OCI-LY3 (cell line): ENCODE measurements at regions not wholly inside any gene's neighbourhood (a gene's known extent, or its start where the extent isn't known, plus 50 kb on each side); places are given as distances from the start of the nearest gene placed in this dataset.

ENCODE experiments used
- CTCF ChIP-seq: fragments of 200-600, 300-600 bp; sonication (generic); IDR thresholded peaks from 2 replicates; pipeline ENCODE4 v1.5.1; 2014; ENCODE audit warnings: antibody characterized with exemption, low read length, low read depth
- EZH2phosphoT487 ChIP-seq: fragments of 200-600 bp; shearing (Covaris generic); IDR thresholded peaks from 2 replicates; pipeline ENCODE4 v1.6.1; 2018; ENCODE audit warnings: antibody characterized with exemption, mixed run types, low read depth

GRCh38 chr2:173797586-173798263 lies 167.4 kb downstream of the SP3 start:
- TF ChIP-seq CTCF (no peak), EZH2phosphoT487 (no peak)
